ENCODE measurements at regions not wholly inside any gene's neighbourhood (a gene's known extent, or its start where the extent isn't known, plus 50 kb on each side); places are given as distances from the start of the nearest gene placed in this dataset.
"Not testable (repeated sequence)": the region's sequence is repeated elsewhere in the genome, so short reads cannot be mapped to it uniquely, and the experiment has no call there.

DNA sequence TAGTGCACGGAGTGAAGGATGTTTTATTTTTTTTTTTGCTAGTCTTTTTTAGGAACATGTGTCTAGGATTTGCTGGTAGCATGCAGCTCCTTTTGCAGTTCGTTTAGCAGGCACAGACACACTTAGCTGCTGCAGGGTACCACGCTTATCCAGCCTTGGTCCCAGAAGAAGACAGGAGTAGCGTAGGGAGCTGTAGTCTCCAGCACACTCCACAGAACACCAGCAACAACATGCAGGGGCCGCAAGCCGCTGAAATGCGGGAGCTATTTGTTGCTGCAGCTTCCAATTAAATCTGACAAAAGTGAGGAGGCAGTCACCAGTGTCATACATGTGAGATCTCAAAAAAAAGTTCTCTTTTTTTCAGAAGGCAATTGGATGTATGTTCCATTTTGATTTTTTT lies 486.2 kb upstream of the KLF6 start:
- Mint-ChIP-seq H3K4me3 (no peak overlapping the region), H3K4me1 (ENCODE audit: low read depth) (no peaks in the 10 kb centered on the region), H3K27me3 (no peaks in the 10 kb centered on the region), H3K27ac (no peak overlapping the region), H3K9me3 (ENCODE audit: low read depth) (no peaks in the 10 kb centered on the region), H3K36me3 (no peaks in the 10 kb centered on the region)

DNA sequence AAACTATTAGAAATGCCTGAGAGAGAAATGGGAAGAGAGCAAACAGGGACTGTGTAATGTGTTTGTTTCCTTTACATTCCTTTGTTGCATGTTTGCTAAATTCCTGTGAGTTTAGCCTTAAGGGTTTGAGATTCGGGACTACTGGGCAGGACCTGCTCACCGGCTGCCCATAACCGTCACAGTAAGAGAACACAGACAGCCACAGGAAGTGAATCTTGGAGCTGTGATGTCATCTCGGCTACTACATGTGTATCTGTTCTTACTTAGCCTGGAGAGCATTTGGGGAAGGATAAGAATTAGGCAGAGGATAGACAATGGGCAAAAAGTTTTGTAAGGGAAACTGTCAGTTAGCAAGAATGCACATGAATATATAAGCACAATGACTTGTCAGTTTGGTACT lies 485.1 kb upstream of the KLF6 start:
- no peaks in the 10 kb centered on the region for H3K9me3 Mint-ChIP-seq (ENCODE audit: low read depth)
- no peaks in the 10 kb centered on the region for H3K4me1 Mint-ChIP-seq (ENCODE audit: low read depth)
- H3K36me3 Mint-ChIP-seq = no peaks in the 10 kb centered on the region

DNA sequence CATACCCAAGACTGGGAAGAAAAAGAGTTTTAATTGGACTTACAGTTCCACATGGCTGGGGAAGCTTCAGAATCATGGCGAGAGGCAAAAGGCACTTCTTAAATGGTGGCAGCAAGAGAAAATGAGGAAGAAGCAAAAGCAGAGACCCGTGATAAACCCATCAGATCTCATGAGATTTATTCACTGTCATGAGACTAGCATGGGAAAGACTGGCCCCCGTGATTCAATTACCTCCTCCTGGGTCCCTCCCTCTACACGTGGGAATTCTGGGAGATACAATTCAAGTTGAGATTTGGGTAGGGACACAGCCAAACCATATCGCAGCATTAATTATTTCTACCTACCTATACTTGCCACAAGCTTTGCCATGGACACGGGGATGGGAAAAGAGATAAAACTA lies 483.5 kb upstream of the KLF6 start:
- H3K9me3 Mint-ChIP-seq (ENCODE audit: low read depth); H3K27me3 Mint-ChIP-seq; H3K27ac Mint-ChIP-seq; H3K4me3 Mint-ChIP-seq; H3K36me3 Mint-ChIP-seq; H3K4me1 Mint-ChIP-seq (ENCODE audit: low read depth): not testable (repeated sequence)

More for the DNA sequence above, 485.1 kb upstream of the KLF6 start:
- Mint-ChIP-seq H3K27ac (no peak overlapping the region), H3K27me3 (no peaks in the 10 kb centered on the region), H3K4me3 (no peak overlapping the region)

DNA sequence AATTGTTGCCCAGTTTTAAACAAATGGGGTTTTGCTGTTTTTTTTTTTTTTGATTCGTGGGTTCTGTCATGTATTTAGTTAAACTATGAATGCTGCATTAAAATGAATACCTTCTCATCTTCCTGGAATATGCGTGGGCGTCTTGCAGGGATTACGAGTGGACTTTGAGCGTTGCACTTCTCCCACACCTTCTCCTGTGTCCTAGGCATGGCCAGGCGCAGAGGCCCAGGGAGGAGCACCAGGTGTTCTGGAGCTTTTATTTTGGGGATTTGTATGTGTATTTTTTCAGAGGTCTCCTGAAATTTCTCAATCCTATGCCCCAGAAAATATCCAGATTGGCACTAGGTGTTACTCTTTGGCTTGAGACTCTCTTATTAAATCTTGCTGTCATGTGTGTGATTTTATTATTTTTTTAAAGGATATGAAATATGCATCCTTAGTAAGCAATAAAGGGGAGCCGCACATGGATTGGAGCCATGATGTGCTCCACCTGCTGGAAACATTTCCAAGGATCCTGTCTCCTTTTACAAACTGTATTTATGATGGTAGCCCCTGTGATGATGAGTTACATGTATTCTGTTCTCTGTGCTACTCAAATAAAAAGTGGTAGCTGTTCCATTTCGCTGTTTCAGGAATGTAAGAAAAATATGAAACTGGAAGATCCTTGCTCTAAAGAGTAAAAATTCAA lies 482.2 kb upstream of the KLF6 start:
- no peaks in the 10 kb centered on the region for H3K27me3 Mint-ChIP-seq
- no peak overlapping the region for H3K27ac Mint-ChIP-seq
- no peaks in the 10 kb centered on the region for H3K4me1 Mint-ChIP-seq (ENCODE audit: low read depth)
- H3K36me3 Mint-ChIP-seq = no peaks in the 10 kb centered on the region
- H3K9me3 Mint-ChIP-seq (ENCODE audit: low read depth) = no peaks in the 10 kb centered on the region
- no peak overlapping the region for H3K4me3 Mint-ChIP-seq

DNA sequence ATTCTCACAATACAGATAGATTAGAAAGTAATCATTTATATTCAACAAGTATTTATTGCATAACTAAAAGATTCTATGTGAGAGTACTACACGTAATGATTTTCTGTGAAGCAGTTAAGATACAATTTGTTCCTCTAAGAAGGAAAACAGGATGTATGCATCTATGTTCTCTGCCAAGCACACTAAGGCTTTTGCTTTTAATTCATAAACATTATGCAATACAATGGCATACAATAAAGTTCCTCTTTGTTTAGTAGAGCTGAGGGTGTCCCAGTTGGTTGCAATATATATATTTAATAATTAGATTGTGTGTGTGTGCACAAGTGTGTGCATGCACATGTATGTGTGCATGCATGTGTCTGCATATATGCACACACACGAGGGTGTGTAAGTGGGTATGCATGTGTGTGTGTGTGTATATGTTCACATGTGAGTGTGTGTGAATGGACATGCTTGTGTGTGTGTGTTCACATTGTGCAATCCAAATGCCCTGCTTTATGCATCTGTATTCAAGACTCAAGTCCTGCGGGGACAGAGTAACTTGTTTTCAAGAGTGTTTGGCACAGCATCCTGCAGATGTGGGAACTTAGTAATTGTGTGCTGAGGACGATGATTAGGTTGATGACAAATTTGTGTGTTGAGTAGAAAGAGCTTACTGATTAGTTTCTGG lies 481.5 kb upstream of the KLF6 start:
- no peaks in the 10 kb centered on the region for H3K27me3 Mint-ChIP-seq
- no peaks in the 10 kb centered on the region for H3K36me3 Mint-ChIP-seq
- no peaks in the 10 kb centered on the region for H3K9me3 Mint-ChIP-seq (ENCODE audit: low read depth)
- no peaks in the 10 kb centered on the region for H3K4me1 Mint-ChIP-seq (ENCODE audit: low read depth)
- no peak overlapping the region for H3K27ac Mint-ChIP-seq
- H3K4me3 Mint-ChIP-seq = no peak overlapping the region

DNA sequence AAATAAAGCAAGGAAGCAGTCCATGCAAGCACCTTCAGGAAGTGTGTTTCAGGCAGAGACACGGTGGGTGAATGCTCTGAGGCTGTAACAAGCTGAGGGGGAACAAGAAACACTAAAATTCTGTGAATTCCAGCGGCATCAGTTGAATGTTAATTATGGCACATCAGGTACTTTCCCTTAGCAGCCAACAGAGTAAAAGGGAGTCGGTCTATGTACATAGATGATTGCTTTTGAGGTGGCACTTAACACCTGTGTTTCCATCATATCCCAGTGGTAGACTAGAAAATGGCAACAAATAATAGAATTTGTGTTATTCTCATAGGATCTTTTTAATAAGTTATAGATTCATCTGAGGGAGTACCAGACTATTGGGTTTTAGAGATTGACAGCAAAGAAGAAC lies 481.0 kb upstream of the KLF6 start:
- Mint-ChIP-seq H3K27me3 (no peaks in the 10 kb centered on the region), H3K4me3 (no peak overlapping the region), H3K36me3 (no peaks in the 10 kb centered on the region), H3K4me1 (ENCODE audit: low read depth) (no peaks in the 10 kb centered on the region), H3K27ac (no peak overlapping the region), H3K9me3 (ENCODE audit: low read depth) (no peaks in the 10 kb centered on the region)

DNA sequence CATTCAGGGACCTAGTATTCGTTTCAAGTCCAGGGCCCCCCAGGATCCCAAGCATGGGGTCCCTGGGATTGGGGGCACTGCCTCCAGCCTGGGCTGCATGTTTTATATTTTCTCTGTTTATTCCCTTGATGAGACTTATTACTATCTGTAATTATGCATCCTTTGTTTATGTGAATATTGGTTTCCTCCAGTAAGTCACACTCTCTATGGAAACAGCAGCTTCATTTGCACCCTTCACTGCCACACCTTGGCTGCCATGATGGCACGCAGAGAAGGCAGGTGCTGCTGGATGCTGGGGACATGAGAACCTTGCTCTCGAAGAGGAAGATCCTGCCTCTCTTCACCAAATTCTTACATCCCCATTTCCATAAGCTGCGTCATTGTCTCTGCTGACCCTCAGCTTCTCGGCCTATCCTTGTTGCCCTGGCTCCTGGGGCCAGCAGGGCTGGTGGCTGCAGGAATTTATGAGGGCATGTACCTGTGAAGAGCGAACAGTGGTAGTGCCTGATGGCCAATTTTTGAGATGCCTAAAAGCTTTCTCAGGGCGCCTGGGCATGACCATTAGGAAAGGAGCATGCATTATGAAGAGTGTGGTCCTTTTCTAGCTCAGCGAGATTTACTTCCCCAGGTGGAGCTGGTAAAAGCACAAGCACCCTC lies 479.3 kb upstream of the KLF6 start:
- Mint-ChIP-seq H3K4me1 (ENCODE audit: low read depth) (no peaks in the 10 kb centered on the region), H3K4me3 (no peak overlapping the region), H3K27ac (no peak overlapping the region)

DNA sequence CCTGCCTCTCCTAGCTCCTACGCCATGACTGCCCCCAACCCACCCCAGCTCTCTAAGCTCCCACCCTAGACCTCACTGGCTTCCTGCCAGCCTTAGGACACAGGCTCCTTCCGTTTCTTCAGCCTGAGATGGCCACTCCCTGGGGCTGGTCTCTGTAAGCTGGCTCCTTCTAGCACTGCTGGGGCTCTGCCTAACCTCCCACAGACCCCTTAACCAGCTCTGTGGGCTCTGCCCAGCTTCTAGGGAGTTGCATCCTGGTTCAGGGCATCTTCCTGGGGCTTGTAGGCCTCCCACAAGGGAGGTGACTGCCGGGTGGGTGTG lies 478.6 kb upstream of the KLF6 start:
- Mint-ChIP-seq H3K4me3 (no peak overlapping the region), H3K36me3 (no peaks in the 10 kb centered on the region), H3K27me3 (no peaks in the 10 kb centered on the region), H3K27ac (no peak overlapping the region), H3K4me1 (ENCODE audit: low read depth) (no peaks in the 10 kb centered on the region), H3K9me3 (ENCODE audit: low read depth) (no peaks in the 10 kb centered on the region)

More for the DNA sequence above, 479.3 kb upstream of the KLF6 start:
- Mint-ChIP-seq H3K27me3 (no peaks in the 10 kb centered on the region), H3K36me3 (no peaks in the 10 kb centered on the region), H3K9me3 (ENCODE audit: low read depth) (no peaks in the 10 kb centered on the region)

DNA sequence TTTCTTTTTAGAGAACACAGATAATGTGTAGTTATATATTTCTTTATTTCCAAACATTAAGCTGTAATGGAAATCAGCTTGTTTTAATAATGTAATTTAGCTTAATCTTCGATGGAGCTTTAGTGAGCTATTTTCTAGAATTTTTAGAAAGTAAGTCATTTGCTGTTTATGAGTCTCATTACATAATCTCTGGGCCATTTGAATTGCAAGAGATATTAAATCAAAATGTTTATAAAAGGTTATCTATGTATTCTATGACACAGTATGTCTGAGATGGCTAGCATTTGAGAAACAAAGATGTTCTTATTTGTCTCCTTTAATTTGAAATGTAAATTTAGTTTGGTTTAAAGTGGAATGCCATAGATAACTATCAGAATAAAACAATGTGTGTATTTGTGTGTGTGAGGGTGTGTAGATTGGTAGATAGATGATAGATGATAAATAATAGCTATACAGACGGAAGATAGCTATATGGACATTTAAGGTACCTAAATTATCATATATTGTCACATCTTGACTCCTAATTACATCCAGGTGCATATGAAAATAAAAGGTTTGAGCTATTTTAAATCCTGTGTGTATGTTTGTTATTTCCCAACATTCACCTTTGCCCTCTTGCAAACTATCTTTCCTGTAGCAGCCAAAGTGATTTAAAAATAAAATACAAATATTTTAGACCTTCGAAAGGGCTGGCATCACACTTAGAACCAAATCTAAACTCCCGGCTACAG lies 478.0 kb upstream of the KLF6 start:
- Mint-ChIP-seq H3K9me3 (ENCODE audit: low read depth) (no peaks in the 10 kb centered on the region), H3K27ac (no peak overlapping the region), H3K27me3 (no peaks in the 10 kb centered on the region), H3K4me1 (ENCODE audit: low read depth) (no peaks in the 10 kb centered on the region), H3K36me3 (no peaks in the 10 kb centered on the region), H3K4me3 (no peak overlapping the region)

DNA sequence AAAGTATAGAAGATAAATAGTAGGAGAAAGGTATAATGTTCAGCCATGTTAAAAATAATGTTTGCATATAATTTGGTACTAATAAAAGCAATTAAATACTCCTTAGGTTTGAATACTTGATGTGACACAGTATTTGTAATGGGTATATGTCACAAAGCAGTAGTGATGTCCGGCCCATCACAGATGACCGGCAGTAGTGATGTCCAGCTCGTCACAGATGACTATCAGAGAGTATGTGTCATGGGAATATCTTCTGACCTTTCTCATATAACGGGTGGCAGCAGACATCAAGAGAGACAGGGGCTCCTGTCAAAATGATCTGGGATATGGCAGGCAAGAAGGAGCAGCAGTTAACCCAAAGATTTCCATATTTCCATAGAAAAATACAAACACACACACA lies 477.4 kb upstream of the KLF6 start:
- Mint-ChIP-seq H3K4me1 (ENCODE audit: low read depth) (no peaks in the 10 kb centered on the region), H3K4me3 (no peak overlapping the region), H3K27me3 (no peaks in the 10 kb centered on the region), H3K27ac (no peak overlapping the region), H3K9me3 (ENCODE audit: low read depth) (no peaks in the 10 kb centered on the region), H3K36me3 (no peaks in the 10 kb centered on the region)

DNA sequence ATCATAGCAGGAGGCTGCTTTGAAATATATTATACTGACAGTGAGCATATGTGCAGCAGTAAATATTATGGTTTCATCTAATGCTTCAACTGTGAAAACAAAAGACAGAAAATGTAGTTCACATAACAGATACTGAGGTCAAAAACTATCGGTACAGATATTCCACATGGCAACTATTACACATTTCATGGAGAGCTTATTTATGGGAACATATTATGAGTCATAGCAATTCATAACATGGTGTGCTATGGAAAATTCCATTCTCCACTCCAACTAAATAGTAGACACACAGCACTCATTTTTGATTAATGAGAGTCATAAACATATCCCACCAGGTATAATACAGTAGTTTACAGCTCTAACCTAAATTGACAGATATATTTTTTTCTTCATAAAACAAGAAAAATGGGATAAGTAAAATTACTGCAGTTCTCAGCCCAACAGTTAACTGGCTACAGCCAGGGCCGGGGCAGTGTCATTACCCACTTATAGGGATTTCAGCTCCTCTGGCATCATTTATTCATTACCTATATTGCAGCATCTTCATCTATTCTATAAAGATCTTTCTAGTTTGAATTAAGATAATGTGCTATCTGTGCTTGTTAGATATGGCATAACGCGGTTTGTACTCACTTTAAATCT lies 475.6 kb upstream of the KLF6 start:
- H3K9me3 Mint-ChIP-seq (ENCODE audit: low read depth) = no peaks in the 10 kb centered on the region
- H3K27me3 Mint-ChIP-seq = no peaks in the 10 kb centered on the region
- no peak overlapping the region for H3K27ac Mint-ChIP-seq
- H3K36me3 Mint-ChIP-seq = no peaks in the 10 kb centered on the region
- H3K4me1 Mint-ChIP-seq (ENCODE audit: low read depth) = no peaks in the 10 kb centered on the region
- H3K4me3 Mint-ChIP-seq = no peak overlapping the region

DNA sequence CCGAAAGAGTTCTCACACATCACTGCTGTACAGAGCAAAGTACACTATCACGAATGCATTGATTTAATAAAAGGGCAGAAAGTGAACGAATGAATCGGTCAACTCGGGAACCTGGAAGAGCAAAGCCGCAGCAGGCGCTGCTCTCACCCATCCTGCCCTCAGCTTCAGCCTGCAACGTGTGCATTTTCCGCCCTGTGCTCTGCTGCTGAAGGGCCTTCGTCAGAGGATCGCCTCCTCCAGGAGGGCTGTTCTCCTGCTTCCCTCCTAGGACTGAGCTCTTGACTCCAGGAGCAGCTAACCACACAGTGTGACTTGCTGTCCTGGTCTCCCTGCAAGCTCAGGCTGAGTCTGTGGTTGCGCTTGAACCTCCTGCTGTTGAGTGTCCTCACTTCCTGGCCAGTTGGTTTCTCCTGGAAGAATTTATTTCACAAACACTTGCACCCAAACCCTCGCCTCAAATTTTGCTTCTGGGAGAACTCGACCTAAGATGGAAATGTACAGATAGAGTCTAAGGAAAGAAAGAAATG lies 473.0 kb upstream of the KLF6 start:
- no peak overlapping the region for H3K27ac Mint-ChIP-seq

DNA sequence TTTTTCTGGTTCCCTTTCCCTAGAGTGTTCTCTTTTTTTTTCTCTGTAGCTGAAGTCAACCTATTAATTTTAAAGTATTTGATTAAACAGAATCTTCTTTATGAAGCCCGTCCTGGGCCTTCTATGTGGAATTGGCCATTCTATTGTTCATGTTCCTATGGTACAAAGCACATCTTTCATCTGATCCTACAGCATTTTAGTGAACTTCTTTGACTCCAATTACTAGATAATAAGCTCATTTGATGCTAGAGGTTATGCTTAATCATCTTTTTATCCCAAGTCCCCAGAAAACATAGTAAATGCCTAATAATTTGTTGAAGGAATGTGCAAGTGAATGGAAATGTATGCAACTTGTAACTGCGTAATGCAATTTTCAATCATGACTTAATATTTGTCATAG lies 472.0 kb upstream of the KLF6 start:
- no peak overlapping the region for H3K4me3 Mint-ChIP-seq
- no peaks in the 10 kb centered on the region for H3K27me3 Mint-ChIP-seq
- H3K9me3 Mint-ChIP-seq (ENCODE audit: low read depth) = no peaks in the 10 kb centered on the region
- H3K4me1 Mint-ChIP-seq (ENCODE audit: low read depth) = no peaks in the 10 kb centered on the region
- H3K27ac Mint-ChIP-seq = no peak overlapping the region
- no peaks in the 10 kb centered on the region for H3K36me3 Mint-ChIP-seq

More for the DNA sequence above, 473.0 kb upstream of the KLF6 start:
- no peak overlapping the region for H3K4me3 Mint-ChIP-seq
- H3K9me3 Mint-ChIP-seq (ENCODE audit: low read depth) = no peaks in the 10 kb centered on the region
- H3K36me3 Mint-ChIP-seq = no peaks in the 10 kb centered on the region
- H3K4me1 Mint-ChIP-seq (ENCODE audit: low read depth) = no peaks in the 10 kb centered on the region
- H3K27me3 Mint-ChIP-seq = no peaks in the 10 kb centered on the region

DNA sequence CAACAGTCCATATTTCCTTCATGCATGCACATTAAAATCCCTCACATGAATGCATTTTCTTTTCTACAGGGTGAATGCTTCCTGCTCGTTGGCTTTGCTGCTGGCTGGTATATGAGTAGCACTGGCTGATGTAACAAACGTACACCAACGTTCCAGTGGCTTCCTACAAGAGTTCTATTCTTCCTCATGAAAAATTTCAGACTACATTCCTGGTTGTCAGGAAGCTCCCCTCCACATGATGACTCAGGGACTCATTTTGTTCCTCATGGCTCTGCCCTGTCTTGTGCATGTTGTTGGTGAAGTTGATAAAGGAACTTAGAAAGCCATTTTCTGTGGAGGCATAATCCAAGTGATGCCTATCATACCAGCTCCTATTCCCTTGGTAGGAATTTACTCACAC lies 470.7 kb upstream of the KLF6 start:
- Mint-ChIP-seq H3K27ac (no peak overlapping the region), H3K27me3 (no peaks in the 10 kb centered on the region), H3K4me3 (no peak overlapping the region), H3K36me3 (no peaks in the 10 kb centered on the region), H3K4me1 (ENCODE audit: low read depth) (no peaks in the 10 kb centered on the region), H3K9me3 (ENCODE audit: low read depth) (no peaks in the 10 kb centered on the region)

All from activated naive CD8-positive, alpha-beta T cell (primary cell).